ENCODE measurements at regions not wholly inside any gene's neighbourhood (a gene's known extent, or its start where the extent isn't known, plus 50 kb on each side); places are given as distances from the start of the nearest gene placed in this dataset.

DNA sequence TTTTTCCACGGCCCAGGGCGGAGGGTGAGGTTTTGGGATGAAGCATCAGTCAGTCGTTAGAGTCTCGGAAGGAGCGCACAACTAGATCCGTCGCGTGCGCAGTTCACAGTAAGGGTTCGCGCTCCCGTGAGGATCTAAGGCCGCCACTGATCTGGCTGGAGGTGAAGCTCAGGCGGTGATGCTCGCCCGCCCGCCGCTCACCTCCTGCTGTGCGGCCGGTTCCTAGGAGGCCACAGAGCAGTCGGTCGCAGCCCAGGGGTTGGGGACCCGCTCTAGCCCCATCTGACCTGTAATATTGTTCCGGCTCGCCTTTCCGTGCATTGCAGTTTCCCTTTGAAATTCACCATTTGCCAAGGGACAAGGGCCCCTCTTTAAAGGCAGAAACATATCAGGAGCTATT is 244.7 kb downstream of the TFAP2C start:
- Mint-ChIP-seq H3K27me3 (ENCODE audit: insufficient read depth, low read depth) (peaks cover 25% of the 10 kb centered on the region), H3K36me3 (no peaks in the 10 kb centered on the region), H3K4me3 (no peak overlapping the region), H3K4me1 (no peaks in the 10 kb centered on the region), H3K9me3 (peaks cover 5% of the 10 kb centered on the region), H3K27ac (no peak overlapping the region)
- no peaks in the 10 kb centered on the region for H3K36me3 ChIP-seq
- H3K27me3 ChIP-seq, result no peaks in the 10 kb centered on the region
- H3K79me2 ChIP-seq (ENCODE audit: low read depth), result no peaks in the 10 kb centered on the region
- no peak overlapping the region for H3K27ac ChIP-seq
- H3F3A ChIP-seq (ENCODE audit: low read depth), result no peaks in the 10 kb centered on the region
- no peaks in the 10 kb centered on the region for H3K4me1 ChIP-seq
- DNase-seq (ENCODE audit: low spot score), result no peak
- H2AFZ ChIP-seq (replicated peaks), result no peak overlapping the region
- H3K9me3 ChIP-seq (ENCODE audit: low read depth), result no peaks in the 10 kb centered on the region
- H4K20me1 ChIP-seq (ENCODE audit: low read depth), result no peaks in the 10 kb centered on the region
- H3K4me2 ChIP-seq, result no peak overlapping the region
- TF ChIP-seq EZH2phosphoT487 (IDR thresholded peaks at IDR 0.05), result no peak
- TF ChIP-seq EZH2 (IDR thresholded peaks at IDR 0.05), result no peak
- TF ChIP-seq, protein P1, sequence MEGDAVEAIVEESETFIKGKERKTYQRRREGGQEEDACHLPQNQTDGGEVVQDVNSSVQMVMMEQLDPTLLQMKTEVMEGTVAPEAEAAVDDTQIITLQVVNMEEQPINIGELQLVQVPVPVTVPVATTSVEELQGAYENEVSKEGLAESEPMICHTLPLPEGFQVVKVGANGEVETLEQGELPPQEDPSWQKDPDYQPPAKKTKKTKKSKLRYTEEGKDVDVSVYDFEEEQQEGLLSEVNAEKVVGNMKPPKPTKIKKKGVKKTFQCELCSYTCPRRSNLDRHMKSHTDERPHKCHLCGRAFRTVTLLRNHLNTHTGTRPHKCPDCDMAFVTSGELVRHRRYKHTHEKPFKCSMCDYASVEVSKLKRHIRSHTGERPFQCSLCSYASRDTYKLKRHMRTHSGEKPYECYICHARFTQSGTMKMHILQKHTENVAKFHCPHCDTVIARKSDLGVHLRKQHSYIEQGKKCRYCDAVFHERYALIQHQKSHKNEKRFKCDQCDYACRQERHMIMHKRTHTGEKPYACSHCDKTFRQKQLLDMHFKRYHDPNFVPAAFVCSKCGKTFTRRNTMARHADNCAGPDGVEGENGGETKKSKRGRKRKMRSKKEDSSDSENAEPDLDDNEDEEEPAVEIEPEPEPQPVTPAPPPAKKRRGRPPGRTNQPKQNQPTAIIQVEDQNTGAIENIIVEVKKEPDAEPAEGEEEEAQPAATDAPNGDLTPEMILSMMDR (IDR thresholded peaks at IDR 0.05), result no peak
- H3K4me3 ChIP-seq, result no peak overlapping the region
- H3K9ac ChIP-seq, result no peak overlapping the region

GRCh38 chr20:56875052-56875659 is 246.1 kb downstream of the TFAP2C start:
- no peak for DNase-seq (ENCODE audit: low spot score)
- H3K4me3 ChIP-seq, result no peak overlapping the region
- Mint-ChIP-seq H3K4me1 (no peaks in the 10 kb centered on the region), H3K27me3 (ENCODE audit: insufficient read depth, low read depth) (peaks cover 21% of the 10 kb centered on the region), H3K27ac (no peak overlapping the region), H3K36me3 (no peaks in the 10 kb centered on the region), H3K4me3 (no peak overlapping the region), H3K9me3 (peaks cover 5% of the 10 kb centered on the region)
- no peaks in the 10 kb centered on the region for H3K27me3 ChIP-seq
- no peak overlapping the region for H3K9ac ChIP-seq
- peak overlapping the region; percentile 20 for H2AFZ ChIP-seq (replicated peaks)
- H4K20me1 ChIP-seq (ENCODE audit: low read depth), result no peaks in the 10 kb centered on the region
- no peaks in the 10 kb centered on the region for H3K4me1 ChIP-seq
- TF ChIP-seq, protein P1 (IDR thresholded peaks at IDR 0.05), result no peak
- TF ChIP-seq EZH2 (IDR thresholded peaks at IDR 0.05), result no peak
- TF ChIP-seq EZH2phosphoT487 (IDR thresholded peaks at IDR 0.05), result no peak
- H3K9me3 ChIP-seq (ENCODE audit: low read depth), result no peaks in the 10 kb centered on the region
- H3K36me3 ChIP-seq, result no peaks in the 10 kb centered on the region
- no peaks in the 10 kb centered on the region for H3K79me2 ChIP-seq (ENCODE audit: low read depth)
- H3K4me2 ChIP-seq, result no peak overlapping the region
- no peaks in the 10 kb centered on the region for H3F3A ChIP-seq (ENCODE audit: low read depth)
- H3K27ac ChIP-seq, result no peak overlapping the region

- Histone ChIP-seq H4K20me1 (ENCODE audit: low read depth) (no peaks in the 10 kb centered on the region), H3K9me3 (ENCODE audit: low read depth) (no peaks in the 10 kb centered on the region), H3K4me3 (no peak overlapping the region), H3K4me2 (no peak overlapping the region), H3K27ac (no peak overlapping the region), H3K4me1 (no peaks in the 10 kb centered on the region), H3K9ac (no peak overlapping the region), H3K36me3 (no peaks in the 10 kb centered on the region), H3K27me3 (no peaks in the 10 kb centered on the region), H3F3A (ENCODE audit: low read depth) (no peaks in the 10 kb centered on the region), H2AFZ (replicated peaks) (no peak overlapping the region), H3K79me2 (ENCODE audit: low read depth) (no peaks in the 10 kb centered on the region)
- Mint-ChIP-seq H3K4me3 (no peak overlapping the region), H3K9me3 (peaks cover 5% of the 10 kb centered on the region), H3K4me1 (peaks cover 1% of the 10 kb centered on the region), H3K27ac (no peak overlapping the region), H3K36me3 (no peaks in the 10 kb centered on the region), H3K27me3 (ENCODE audit: insufficient read depth, low read depth) (peaks cover 20% of the 10 kb centered on the region)
- no peak for DNase-seq (ENCODE audit: low spot score)
- TF ChIP-seq EZH2 (IDR thresholded peaks at IDR 0.05) (no peak), EZH2phosphoT487 (IDR thresholded peaks at IDR 0.05) (no peak)
- TF ChIP-seq, protein P1 (IDR thresholded peaks at IDR 0.05), result no peak
Measured at GRCh38 chr20:56875803-56876202, 246.7 kb downstream of the TFAP2C start.
